OCI-LY1 (cell line): ENCODE measurements at regions not wholly inside any gene's neighbourhood (a gene's known extent, or its start where the extent isn't known, plus 50 kb on each side); places are given as distances from the start of the nearest gene placed in this dataset.

Experiments used
- CTCF ChIP-seq: fragments of 200-600 bp; sonication (generic), shearing (Covaris generic); IDR thresholded peaks from 2 replicates; pipeline ENCODE4 v1.5.1; 2017; ENCODE audit warnings: mild to moderate bottlenecking, antibody characterized with exemption, low read length, moderate library complexity, mixed read lengths
- EZH2 ChIP-seq: fragments of 200-600 bp; sonication (generic), shearing (Covaris generic); IDR thresholded peaks from 2 replicates; pipeline ENCODE4 v1.8.0; 2017; ENCODE audit warnings: borderline replicate concordance, mixed run types, mild to moderate bottlenecking, antibody characterized with exemption, low read length, moderate library complexity, mixed read lengths

- TF ChIP-seq CTCF (no peak), EZH2 (no peak)
Observed at GRCh38 chr20:53828682-53829254, 235.1 kb upstream of the ZNF217 start.
